RKO (cell line): ENCODE measurements at regions not wholly inside any gene's neighbourhood (a gene's known extent, or its start where the extent isn't known, plus 50 kb on each side); places are given as distances from the start of the nearest gene placed in this dataset.
"Not testable (repeated sequence)": the region's sequence is repeated elsewhere in the genome, so short reads cannot be mapped to it uniquely, and the experiment has no call there.

ENCODE experiments used
- DNase-seq: peaks from one replicate; pipeline ENCODE4 v3.0.0-alpha.2; 2016; ENCODE audit warnings: low spot score

DNA sequence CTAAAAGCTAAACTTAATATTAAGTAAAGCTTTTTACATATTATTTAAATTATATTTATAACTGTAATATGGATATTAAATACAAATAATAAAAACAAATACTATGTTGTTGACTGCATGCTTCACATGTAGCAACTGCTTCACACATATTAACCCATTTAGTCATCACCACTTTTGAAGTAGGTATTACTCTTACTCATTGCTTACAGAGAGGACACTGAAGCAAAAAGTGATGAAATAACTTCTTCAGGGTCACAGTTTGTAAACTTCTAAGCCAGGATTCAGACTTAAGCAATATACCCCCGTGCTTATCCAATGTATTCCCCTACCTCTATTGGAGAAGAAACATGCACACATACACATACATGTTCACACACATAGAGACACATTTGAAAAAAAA lies 166.6 kb downstream of the DKK2 start:
- peak; percentile 15 for DNase-seq

DNA sequence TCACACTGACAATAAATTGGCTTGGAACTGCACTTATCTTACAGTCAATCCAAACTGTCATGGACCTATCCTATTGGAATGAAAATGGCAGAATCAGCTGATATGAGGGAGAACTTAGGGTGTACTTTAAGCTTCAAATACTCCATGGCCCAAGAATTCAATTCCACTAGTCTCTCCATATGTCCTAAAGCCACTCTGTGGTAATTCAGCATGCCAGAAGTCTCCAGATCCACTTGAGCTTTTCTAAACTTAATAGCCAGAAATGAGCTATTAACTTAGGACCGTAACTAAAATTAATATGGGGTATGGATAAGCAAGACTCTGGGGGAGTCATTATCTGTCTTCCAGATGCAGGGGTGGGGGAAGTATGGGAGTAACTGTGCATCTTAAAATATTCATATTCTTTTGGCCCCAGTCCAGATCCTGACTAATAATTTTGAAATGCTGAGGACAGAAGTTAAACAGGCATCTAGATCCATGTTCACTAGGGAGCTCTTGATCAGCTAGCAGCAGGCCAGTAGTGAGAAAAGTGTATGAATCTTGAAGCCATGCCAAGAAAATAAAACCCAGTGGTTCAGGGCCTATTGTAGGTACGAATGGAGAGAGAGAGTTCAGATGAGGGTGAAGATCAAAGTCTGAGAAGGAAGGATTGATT lies 167.6 kb downstream of the DKK2 start:
- peak; percentile 32 for DNase-seq

- DNase-seq = no peak
Observed at GRCh38 chr4:106864231-106864630, 171.9 kb downstream of the DKK2 start.

- DNase-seq = no peak
Observed at GRCh38 chr4:106854569-106855351, 181.4 kb downstream of the DKK2 start.

DNA sequence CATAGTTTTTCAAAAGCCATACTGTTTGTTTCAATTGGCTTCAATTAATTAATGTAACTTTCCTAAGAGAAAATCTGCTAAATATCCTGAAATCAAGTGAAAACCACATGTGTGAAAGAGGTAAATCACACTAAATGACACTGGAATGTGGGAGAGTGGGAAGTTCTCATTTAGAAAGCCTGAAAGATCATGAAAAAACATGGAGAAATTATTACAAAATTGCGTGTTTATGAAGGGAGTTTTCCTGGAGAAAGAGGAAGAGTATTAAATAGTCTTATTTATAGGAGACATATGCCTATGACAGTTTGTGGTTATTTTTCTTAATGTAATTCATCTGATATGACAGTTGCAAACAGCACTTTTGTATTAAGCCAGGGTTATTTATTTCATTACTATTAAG lies 183.7 kb downstream of the DKK2 start:
- no peak for DNase-seq

- no peak for DNase-seq
Observed at GRCh38 chr4:106851726-106852125, 184.4 kb downstream of the DKK2 start.

GRCh38 chr4:106850691-106851090 lies 185.4 kb downstream of the DKK2 start:
- DNase-seq = no peak

- no peak for DNase-seq
Observed at GRCh38 chr4:106835919-106836318, 200.2 kb downstream of the DKK2 start.

DNA sequence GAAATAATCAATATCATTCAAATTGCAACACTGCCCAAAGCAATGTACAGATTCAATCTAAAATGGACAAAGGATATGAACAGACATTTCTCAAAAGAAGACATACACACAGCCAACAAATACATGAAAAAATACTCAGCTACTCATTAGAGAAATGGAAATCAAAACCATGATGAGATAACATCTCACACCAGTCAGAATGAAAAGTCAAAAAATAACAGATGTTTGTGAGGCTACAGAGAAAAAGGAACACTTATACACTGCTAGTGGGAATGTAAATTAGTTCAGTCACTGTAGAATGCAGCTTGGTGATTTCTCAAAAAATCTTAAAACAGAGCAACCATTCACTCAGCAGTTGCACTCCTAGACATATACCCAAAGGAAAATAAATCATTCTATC lies 205.2 kb downstream of the DKK2 start:
- DNase-seq = no peak

GRCh38 chr4:106818764-106819163 lies 217.3 kb downstream of the DKK2 start:
- DNase-seq = peak; percentile 2

GRCh38 chr4:106816496-106816895 lies 219.6 kb downstream of the DKK2 start:
- DNase-seq = peak; percentile 15

GRCh38 chr4:106810122-106810521 lies 226.0 kb downstream of the DKK2 start:
- DNase-seq = no peak

DNA sequence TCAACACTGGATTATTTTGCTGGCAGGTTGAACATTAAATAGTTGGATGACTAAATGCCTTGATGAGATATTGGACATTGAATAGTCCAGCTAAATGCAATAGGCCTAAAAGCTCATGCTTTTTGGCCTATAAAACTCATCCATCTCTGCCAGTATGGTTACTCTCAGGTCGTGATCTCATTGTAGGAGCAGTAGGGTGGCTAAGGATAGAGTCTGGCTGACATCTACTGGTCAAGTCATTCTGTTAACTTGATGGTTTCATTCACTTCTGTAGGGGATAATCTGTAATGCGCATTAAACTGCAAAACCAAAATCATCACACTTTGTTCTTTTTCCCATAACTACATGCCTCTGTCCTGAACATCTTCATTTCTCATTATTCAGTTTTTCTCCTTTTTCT lies 227.0 kb downstream of the DKK2 start:
- peak; percentile 71 for DNase-seq

DNA sequence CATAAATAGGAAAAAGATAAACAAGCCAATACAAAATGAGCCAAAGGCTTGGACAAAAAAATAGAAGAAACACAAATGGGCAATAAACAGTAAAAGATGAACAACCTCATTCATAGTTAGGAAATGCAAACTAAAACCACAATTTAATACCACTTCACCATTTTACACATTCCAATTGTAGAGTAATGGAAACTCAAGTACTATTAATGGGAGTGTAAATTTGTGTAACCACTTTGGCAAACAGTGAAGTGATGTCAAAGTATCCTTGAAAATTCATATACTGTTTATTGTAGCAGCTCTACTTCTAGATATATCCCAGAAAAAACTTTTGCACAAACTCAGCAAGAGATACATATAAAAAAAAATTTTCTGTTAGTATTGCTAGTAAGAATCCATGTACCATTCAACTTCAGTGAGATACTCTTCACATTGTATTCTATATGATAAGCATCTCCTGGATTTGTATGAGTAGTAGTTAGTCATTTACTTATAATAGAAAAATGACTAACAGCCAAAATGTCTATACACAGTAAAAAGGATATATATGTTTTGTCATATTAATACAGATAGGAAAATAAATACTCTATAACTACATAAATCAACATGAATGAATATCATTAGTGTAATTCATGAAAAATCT lies 229.8 kb downstream of the DKK2 start:
- peak; percentile 25 for DNase-seq

DNA sequence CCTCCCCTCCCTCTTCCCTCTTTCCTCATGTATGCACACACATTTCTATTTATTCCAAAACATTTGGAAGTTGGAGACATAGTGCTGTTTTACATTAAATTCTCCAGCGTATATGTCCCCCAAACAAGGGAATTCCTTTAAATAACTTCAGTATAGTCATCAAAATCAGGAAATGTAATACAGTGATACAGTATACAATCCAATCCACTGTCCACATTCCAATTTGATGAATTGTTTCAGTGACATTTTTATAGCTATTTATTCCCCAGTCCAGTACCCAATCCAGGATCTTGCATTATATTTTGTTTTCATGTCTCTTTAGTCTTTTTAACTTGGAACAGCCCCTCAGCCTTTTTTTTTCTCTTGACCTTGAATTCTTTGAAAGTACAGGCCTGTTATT lies 233.0 kb downstream of the DKK2 start:
- DNase-seq = no peak

GRCh38 chr4:106801386-106801785 lies 234.7 kb downstream of the DKK2 start:
- DNase-seq = no peak

GRCh38 chr4:106796876-106797275 lies 239.2 kb downstream of the DKK2 start:
- DNase-seq = no peak

DNA sequence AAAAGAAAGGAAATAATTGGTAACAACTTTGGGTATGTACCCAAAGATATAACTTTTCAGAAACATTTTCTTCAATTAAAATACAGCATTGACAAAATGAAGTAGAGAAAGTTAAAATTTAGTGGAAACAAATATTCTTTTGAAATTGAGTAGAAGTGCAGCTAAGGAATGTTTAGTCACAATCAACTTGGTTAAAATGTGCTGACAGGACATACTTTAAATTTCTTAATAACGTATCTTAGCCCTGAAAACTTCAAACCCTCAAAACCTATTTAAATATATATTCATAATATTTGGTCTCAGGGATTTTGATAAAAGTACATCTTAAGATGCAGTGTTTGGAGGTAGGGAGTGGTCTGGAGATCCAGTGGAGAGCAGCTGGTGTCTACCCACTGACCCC lies 240.8 kb downstream of the DKK2 start:
- DNase-seq = no peak

GRCh38 chr4:106793933-106794332 lies 242.2 kb downstream of the DKK2 start:
- no peak for DNase-seq

- no peak for DNase-seq
Observed at GRCh38 chr4:106775636-106776035, 260.5 kb downstream of the DKK2 start.

DNA sequence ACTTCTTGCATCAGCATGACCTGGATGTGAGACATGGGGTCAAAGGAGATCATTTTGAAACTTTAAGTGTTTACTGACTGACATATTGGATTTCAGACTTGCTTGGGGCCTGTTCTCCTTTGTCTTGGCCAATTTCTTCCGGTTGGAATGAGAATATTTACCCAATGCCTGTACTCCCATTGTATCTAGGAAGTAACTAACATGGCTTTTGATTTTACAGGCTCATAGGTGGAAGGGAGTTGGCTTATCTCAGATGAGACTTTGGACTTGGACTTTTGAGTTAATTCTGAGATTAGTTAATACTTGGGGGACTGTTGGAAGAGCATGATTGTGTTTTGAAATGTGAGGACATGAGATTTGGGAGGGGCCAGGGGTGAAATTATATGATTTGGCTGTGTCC lies 262.1 kb downstream of the DKK2 start:
- DNase-seq = not testable (repeated sequence)

GRCh38 chr4:106773076-106773905 lies 262.8 kb downstream of the DKK2 start:
- DNase-seq = no peak
